ENCODE measurements at regions not wholly inside any gene's neighbourhood (a gene's known extent, or its start where the extent isn't known, plus 50 kb on each side); places are given as distances from the start of the nearest gene placed in this dataset.

GRCh38 chr3:34002569-34003100, 204.2 kb downstream of the PDCD6IP start:
- no peak for ATAC-seq (ENCODE audit: low read depth)
- CTCF ChIA-PET, result no interaction called here
- H3K36me3 Mint-ChIP-seq (ENCODE audit: low read depth), result no peaks in the 10 kb centered on the region
- H3K4me1 Mint-ChIP-seq, result peaks cover under 1% of the 10 kb centered on the region
- no peak for DNase-seq
- no peak overlapping the region for H3K4me3 Mint-ChIP-seq
- intact Hi-C loops (cut with micrococcal nuclease), result no loop called here
- no peaks in the 10 kb centered on the region for H3K27me3 Mint-ChIP-seq
- H3K27ac Mint-ChIP-seq, result no peak overlapping the region
- POLR2A ChIA-PET, result no interaction called here
- no peaks in the 10 kb centered on the region for H3K9me3 Mint-ChIP-seq
- no peak for TF ChIP-seq CTCF (IDR thresholded peaks at IDR 0.05)

- CTCF ChIA-PET, result no interaction called here
- TF ChIP-seq CTCF (IDR thresholded peaks at IDR 0.05), result no peak
- DNase-seq (no peak), ATAC-seq (ENCODE audit: low read depth) (no peak)
- intact Hi-C loops (cut with micrococcal nuclease), result no loop called here
- no peak overlapping the region for H3K4me3 Mint-ChIP-seq
- POLR2A ChIA-PET, result no interaction called here
- no peak overlapping the region for H3K27ac Mint-ChIP-seq
- no peaks in the 10 kb centered on the region for H3K36me3 Mint-ChIP-seq (ENCODE audit: low read depth)
- H3K9me3 Mint-ChIP-seq, result no peaks in the 10 kb centered on the region
- H3K4me1 Mint-ChIP-seq, result peaks cover 11% of the 10 kb centered on the region
- no peaks in the 10 kb centered on the region for H3K27me3 Mint-ChIP-seq
Observed at GRCh38 chr3:34005886-34006285, 207.5 kb downstream of the PDCD6IP start.

- peak; percentile 98 for ATAC-seq (ENCODE audit: low read depth)
- POLR2A ChIA-PET, result no interaction called here
Observed at GRCh38 chr3:34008191-34008590, 209.8 kb downstream of the PDCD6IP start.

GRCh38 chr3:34008836-34009809, 210.7 kb downstream of the PDCD6IP start:
- H3K9me3 Mint-ChIP-seq, result no peaks in the 10 kb centered on the region
- H3K4me1 Mint-ChIP-seq, result peaks cover 11% of the 10 kb centered on the region
- intact Hi-C loops (cut with micrococcal nuclease), result no loop called here
- no peaks in the 10 kb centered on the region for H3K27me3 Mint-ChIP-seq
- H3K27ac Mint-ChIP-seq, result no peak overlapping the region
- CTCF ChIA-PET, result no interaction called here
- ATAC-seq (ENCODE audit: low read depth) (no peak), DNase-seq (no peak)
- H3K36me3 Mint-ChIP-seq (ENCODE audit: low read depth), result no peaks in the 10 kb centered on the region
- POLR2A ChIA-PET, result no interaction called here
- H3K4me3 Mint-ChIP-seq, result no peak overlapping the region
- no peak for TF ChIP-seq CTCF (IDR thresholded peaks at IDR 0.05)

More at GRCh38 chr3:34008191-34008590, 209.8 kb downstream of the PDCD6IP start:
- CTCF ChIA-PET, result no interaction called here
- Mint-ChIP-seq H3K27ac (no peak overlapping the region), H3K27me3 (no peaks in the 10 kb centered on the region), H3K9me3 (no peaks in the 10 kb centered on the region), H3K4me1 (peaks cover 11% of the 10 kb centered on the region), H3K36me3 (ENCODE audit: low read depth) (no peaks in the 10 kb centered on the region), H3K4me3 (no peak overlapping the region)
- intact Hi-C loops (cut with micrococcal nuclease), result no loop called here
- no peak for TF ChIP-seq CTCF (IDR thresholded peaks at IDR 0.05)
- no peak for DNase-seq

All from activated B cell treated with CpG ODN at 0.5 μM for 24 hours (primary cell).